DOHH2 (cell line): ENCODE measurements at regions not wholly inside any gene's neighbourhood (a gene's known extent, or its start where the extent isn't known, plus 50 kb on each side); places are given as distances from the start of the nearest gene placed in this dataset.

Experiments
- CTCF ChIP-seq: fragments of 200-600 bp; sonication (generic); IDR thresholded peaks from one replicate; pipeline ENCODE4 v1.5.1; 2014; ENCODE audit warnings: antibody characterized with exemption, mild to moderate bottlenecking, low read depth, low read length; ENCODE audit not compliant: poor library complexity, severe bottlenecking
- EZH2phosphoT487 ChIP-seq: fragments of 200-600 bp; sonication (generic); IDR thresholded peaks from 2 replicates; pipeline ENCODE4 v1.6.1; 2017; ENCODE audit warnings: borderline replicate concordance, mild to moderate bottlenecking, antibody characterized with exemption, low read length, moderate library complexity, mixed read lengths

- TF ChIP-seq CTCF (no peak), EZH2phosphoT487 (no peak)
Measured at GRCh38 chrX:66919280-66919832, 280.5 kb upstream of the EDA2R start.
